ENCODE measurements at regions not wholly inside any gene's neighbourhood (a gene's known extent, or its start where the extent isn't known, plus 50 kb on each side); places are given as distances from the start of the nearest gene placed in this dataset.

DNA sequence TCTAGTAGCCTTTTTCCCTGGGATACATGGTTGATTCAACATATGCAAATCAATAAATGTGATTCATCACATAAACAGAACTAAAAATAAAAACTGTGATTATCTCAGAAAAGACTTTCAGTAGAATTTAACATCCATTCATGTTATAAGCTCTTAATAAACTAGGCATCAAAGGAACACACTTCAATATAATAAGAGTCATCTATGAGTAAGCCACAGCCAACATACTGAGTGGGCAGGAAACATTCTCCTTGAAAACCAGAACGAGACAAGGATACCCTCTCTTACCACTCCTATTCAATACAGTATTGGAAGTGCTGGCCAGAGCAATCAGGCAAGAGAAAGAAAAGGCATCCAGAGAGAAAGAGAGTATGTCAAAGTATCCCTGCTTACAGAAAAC, 239.9 kb downstream of the ATPSCKMT start:
- no peak for DNase-seq

DNA sequence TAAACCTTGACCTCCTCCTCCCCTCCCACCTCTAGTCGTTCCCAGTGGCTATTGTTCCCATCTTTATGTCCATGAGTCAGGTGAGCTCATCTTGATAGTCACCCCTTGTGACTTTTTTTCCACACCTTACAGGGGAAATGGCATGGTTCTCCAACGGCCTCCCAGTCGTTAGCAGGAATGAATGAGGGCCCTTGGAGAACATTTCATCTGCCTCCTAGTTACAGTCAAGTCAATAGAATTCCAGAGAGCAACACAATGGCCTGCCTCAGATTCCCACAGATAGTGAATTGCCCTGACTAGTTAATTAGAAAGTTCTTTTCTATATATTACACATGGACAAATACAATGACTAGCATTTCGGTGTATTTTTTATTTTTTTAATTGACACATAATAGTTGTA, 262.6 kb downstream of the ATPSCKMT start:
- DNase-seq = no peak

GRCh38 chr5:9977070-9977469, 272.6 kb downstream of the ATPSCKMT start:
- DNase-seq = no peak

- DNase-seq = no peak
Observed at GRCh38 chr5:9976621-9977020, 273.1 kb downstream of the ATPSCKMT start.

GRCh38 chr5:9972059-9972458, 277.6 kb downstream of the ATPSCKMT start:
- DNase-seq = no peak

GRCh38 chr5:9971301-9971700, 278.4 kb downstream of the ATPSCKMT start:
- no peak for DNase-seq

DNA sequence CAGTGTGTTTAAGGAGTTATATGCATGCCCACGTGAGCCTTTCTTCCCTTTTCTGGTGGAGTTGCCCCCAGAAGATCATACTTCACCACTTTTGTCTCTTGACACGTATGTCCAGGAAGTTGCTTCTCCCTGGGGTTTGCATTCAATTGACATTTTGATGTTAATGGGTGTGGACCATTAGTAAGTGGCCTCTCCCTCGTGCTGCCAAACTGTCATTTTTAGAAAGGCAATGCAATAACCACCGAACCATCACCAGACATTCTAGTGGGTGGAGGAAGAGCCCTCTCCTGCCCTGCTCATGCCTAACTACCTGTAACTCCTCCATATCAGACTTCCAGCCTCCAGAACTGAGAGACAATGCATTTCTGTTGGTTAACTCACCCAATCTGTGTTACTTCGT, 290.8 kb downstream of the ATPSCKMT start:
- DNase-seq = no peak

- DNase-seq = no peak
Observed at GRCh38 chr5:9957214-9957613, 292.5 kb downstream of the ATPSCKMT start.

DNA sequence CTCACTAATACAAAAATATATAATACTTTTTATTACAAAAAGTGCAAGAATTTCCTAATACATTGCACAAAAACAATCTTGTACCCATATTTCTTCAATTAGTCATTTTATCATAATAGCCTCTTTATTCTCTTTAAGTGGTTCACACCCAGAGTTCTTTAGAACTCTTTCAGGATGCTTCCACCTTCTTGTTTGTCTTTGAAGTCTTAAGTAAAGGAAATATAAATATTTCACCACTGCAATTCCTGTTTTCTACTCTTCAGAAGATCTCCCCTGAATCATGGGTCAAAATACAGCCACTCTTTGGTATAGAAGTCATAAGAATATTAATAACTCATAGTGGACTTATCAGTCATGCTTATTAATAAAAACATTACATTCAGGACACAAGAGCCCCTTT, 293.0 kb downstream of the ATPSCKMT start:
- DNase-seq = no peak

GRCh38 chr5:9955586-9955985, 294.1 kb downstream of the ATPSCKMT start:
- no peak for DNase-seq

DNA sequence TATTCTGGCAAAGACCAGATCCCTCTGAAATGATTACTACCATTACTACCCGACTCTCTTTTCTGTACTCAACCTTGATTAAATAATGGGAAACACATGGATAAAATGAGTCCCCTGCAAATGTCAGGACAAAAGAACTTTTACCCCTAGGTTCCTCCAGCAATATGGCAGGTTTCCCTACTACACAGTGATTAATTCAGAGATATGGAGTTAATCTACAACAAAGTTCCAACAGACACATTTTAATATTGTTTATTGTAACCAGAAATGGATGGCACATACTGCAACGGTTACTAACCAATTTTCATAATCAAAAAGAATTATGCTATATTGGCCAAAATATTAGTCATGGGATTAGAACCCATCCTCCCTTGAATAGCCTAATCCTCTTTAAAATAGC, 294.8 kb downstream of the ATPSCKMT start:
- DNase-seq = no peak

DNA sequence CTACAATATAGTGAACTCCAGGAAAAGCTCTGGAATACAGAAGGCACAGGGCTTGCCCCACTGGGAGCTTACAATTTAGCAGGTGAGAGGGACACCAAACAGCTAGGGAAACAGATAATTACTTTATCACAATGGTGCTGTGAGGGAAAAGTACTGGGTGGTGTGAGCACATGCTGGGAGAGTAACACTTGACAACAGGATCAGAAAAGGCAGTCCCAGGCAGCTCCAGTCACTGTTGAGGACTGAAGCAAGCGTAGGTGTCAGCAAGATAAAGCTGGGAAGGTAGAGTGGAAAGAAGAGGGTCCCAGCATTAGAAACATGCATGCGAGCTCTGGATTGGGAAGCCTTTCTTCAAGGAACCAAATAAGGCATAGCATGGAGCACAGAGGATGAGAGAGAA, 296.0 kb downstream of the ATPSCKMT start:
- no peak for DNase-seq

GRCh38 chr5:9951865-9952516, 297.7 kb downstream of the ATPSCKMT start:
- DNase-seq = no peak

DNA sequence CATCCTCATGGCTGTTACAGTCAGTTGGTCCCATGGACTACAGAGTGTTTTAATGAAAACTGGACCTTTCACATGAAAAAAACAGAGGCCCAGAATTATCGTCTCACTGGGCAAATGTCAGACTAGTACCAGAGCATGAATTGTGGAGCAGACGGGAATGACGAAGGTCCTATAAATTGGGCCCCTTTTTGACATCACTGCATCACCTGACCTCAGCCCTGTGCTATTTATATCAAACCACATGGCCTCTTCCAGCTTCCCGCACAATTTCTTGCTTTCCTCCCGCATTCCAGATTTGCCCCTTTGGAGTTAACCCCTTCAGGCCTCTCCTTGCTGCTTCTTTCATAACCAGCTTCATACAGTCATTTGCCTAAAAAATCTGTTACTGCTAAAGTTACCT, 301.7 kb downstream of the ATPSCKMT start:
- DNase-seq = no peak

- DNase-seq = no peak
Observed at GRCh38 chr5:9947225-9947714, 302.4 kb downstream of the ATPSCKMT start.

GRCh38 chr5:9932770-9933169, 302.6 kb upstream of the TAS2R1 start:
- DNase-seq = no peak

DNA sequence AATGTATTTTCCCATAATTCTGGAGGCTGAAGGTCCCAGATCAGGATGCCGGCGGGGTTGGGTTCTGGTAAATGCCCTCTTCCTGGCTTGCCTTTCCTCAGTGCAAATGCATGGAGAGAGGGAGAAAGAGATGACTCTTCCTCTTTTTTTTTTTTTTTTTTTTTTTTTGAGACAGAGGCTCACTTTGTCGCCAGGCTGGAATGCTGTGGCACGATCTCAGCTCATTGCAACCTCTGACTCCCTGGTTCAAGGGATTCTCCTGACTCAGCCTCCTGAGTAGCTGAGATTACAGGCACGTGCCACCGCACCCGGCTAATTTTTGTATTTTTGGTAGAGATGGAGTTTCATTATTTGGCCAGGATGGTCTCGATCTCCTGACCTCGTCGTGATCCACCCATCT, 300.0 kb upstream of the TAS2R1 start:
- no peak for DNase-seq

DNA sequence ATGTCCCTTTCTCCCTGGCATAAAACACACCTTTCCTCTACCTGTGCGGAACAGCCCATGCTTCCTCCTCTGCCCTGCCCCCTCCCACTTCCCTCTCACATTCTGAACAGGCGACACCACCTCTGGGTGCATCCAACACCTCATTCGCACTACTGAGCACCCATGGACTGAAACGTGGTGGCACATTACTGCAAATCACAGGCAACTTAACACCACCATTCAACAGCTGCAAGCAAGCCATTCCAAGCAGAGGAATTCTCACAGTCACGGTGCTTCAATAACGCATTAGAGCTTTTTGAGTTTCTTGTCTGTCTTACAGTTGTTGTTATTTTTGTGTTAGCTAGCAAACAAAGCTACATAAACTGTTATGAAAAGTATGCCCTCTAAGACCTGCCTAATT, 298.2 kb upstream of the TAS2R1 start:
- DNase-seq = no peak

- DNase-seq = no peak
Observed at GRCh38 chr5:9927521-9927997, 297.4 kb upstream of the TAS2R1 start.

DNA sequence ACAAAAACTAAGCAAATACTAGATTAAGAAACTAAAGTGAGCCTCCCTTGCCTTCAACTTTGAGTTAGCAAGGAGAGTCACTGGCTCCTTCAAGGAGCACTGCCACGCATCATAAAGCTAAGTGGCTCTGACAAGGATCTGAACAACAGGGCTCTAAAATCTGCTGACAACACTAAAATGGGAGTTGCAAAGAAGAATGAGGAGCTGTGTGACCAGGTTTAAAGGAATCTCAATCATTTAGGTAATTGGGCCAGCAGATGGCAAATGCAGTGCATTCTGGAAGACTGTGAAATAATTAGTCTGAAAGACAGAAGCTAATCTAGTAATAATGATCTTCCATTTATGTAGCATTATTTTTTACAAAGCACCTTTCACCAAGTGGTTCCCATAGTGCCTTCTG, 297.0 kb upstream of the TAS2R1 start:
- no peak for DNase-seq

- no peak for DNase-seq
Observed at GRCh38 chr5:9924614-9925013, 294.5 kb upstream of the TAS2R1 start.

DNA sequence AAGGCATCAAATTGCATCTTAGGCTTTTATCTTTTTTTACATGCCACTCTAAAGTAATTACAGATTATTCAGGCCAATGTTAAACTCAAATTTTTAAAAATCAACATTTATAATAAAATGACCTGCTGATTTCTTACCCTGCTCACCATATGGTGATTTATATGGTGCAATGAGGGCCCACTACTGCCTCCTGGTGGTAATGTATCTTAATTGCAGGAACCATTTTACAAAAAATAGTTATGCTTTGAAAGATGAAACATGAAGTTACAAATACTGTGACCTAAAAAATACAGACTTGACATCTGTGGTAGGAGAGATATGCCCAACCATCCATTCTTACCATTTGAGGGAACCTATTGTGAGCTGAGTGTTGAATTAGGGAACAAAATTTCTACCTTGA, 292.6 kb upstream of the TAS2R1 start:
- no peak for DNase-seq

DNA sequence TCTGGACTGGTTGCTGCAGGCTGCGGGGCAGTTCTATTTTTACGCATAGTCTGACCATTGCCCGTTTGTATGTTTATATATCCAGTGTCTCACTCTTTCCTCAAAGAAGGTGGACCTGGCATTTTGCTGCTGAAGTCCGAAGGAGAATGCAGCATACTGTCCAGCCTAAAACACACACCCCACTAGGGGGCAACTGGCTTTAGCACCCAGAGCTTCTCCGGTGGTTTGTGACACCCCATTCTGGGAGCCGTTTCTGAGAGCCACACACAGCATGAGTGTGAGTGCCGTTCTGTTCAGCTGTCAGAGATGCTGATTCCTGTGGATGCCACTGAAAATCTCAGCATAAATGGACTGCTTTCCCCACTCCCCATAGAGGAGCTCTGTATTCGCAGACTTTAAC, 290.5 kb upstream of the TAS2R1 start:
- DNase-seq = no peak

- no peak for DNase-seq
Observed at GRCh38 chr5:9919306-9920030, 289.3 kb upstream of the TAS2R1 start.

DNA sequence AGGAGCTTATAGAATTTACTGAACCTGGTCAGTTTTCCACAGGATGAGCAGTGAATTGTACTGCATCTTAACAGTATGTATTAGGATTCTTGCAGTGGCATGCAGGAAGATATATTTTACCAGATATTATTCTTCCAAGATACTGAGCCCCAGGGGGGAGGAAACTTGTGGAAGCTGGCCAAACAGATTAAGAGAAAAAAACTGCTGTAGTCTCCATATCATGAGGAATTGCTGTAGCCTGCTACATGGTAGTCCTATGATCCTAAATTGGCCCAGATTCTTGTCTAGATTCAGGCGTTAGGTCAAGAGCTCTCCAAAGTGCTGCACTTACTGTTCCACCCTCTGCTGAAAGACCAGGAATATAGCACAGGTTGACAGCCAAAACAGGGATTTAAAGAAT, 275.5 kb upstream of the TAS2R1 start:
- DNase-seq = no peak

All from NCI-H510A (cell line).